ENCODE measurements at regions not wholly inside any gene's neighbourhood (a gene's known extent, or its start where the extent isn't known, plus 50 kb on each side); places are given as distances from the start of the nearest gene placed in this dataset.

DNA sequence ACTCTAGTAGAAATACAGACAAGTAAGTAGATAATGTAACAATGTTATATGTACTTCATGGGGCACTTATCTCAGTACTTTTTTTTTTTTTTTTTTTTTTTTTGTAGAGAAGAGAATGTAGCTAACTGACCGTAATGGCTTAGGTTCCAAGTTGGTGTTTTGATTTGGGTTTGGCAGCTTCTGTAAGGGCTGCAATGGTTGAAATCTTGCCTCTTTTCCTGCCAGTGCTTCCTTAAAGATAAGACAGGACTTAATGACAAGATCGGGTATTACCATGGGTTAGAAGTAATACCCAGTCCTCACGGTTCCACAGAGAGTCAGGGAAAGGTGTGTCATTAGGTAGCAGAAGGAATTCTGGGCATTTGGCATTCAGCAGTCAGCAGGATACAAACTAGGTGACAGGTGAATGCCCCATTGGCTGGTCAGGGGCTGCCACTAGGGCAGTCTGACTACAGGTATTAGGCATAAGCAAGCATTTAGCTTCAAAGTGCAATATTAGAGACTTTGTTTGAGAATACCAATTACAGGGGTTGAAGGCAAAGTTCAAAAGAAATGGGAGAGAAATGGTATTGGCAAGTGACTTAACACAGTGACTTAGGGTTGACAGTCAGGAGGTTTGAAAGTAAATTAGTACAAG, 189.4 kb upstream of the RND3 start:
- Histone ChIP-seq H3K9me3 (ENCODE audit: low read length) (no peaks in the 10 kb centered on the region), H3K4me1 (ENCODE audit: insufficient read depth, low read length, severe bottlenecking) (no peaks in the 10 kb centered on the region), H4K20me1 (ENCODE audit: insufficient read depth, low read length) (no peaks in the 10 kb centered on the region), H3K9ac (ENCODE audit: low read length) (no peak overlapping the region), H3F3A (ENCODE audit: insufficient read depth, low read length) (no peaks in the 10 kb centered on the region), H3K36me3 (ENCODE audit: insufficient read depth, low read length) (no peaks in the 10 kb centered on the region), H3K4me3 (ENCODE audit: low read depth, low read length, poor library complexity, severe bottlenecking) (no peak overlapping the region), H2AFZ (ENCODE audit: low read length) (no peak overlapping the region), H3K4me2 (ENCODE audit: low read length) (no peak overlapping the region), H3K27ac (ENCODE audit: low read depth, low read length, poor library complexity, severe bottlenecking) (no peak overlapping the region), H3K79me2 (ENCODE audit: insufficient read depth, low read length) (no peaks in the 10 kb centered on the region), H3K27me3 (ENCODE audit: insufficient read depth, low read length) (no peaks in the 10 kb centered on the region), H3K9me2 (ENCODE audit: low read depth, low read length) (no peaks in the 10 kb centered on the region)
- TF ChIP-seq, protein P1, sequence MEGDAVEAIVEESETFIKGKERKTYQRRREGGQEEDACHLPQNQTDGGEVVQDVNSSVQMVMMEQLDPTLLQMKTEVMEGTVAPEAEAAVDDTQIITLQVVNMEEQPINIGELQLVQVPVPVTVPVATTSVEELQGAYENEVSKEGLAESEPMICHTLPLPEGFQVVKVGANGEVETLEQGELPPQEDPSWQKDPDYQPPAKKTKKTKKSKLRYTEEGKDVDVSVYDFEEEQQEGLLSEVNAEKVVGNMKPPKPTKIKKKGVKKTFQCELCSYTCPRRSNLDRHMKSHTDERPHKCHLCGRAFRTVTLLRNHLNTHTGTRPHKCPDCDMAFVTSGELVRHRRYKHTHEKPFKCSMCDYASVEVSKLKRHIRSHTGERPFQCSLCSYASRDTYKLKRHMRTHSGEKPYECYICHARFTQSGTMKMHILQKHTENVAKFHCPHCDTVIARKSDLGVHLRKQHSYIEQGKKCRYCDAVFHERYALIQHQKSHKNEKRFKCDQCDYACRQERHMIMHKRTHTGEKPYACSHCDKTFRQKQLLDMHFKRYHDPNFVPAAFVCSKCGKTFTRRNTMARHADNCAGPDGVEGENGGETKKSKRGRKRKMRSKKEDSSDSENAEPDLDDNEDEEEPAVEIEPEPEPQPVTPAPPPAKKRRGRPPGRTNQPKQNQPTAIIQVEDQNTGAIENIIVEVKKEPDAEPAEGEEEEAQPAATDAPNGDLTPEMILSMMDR (IDR thresholded peaks at IDR 0.05; ENCODE audit: low read length): no peak
- no peak for TF ChIP-seq EZH2 (IDR thresholded peaks at IDR 0.05; ENCODE audit: borderline replicate concordance, low read length)

DNA sequence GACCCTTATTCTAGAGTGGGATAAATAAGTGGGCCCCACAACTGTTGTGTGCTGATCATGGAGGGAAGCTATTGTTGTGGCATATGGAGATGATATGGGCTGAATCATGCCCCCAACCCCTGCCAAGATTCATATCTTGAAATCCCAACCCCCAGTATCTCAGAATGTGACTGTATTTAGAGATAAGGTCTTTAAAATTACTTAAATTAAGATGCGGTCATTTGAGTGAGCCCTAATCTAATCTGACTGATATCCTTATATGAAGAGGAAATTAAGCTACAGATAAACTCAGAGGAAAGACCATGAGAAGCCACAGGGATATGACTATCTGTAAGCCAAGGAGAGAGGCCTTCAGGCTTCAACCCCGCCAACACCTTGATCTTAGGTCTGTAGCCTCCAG, 188.3 kb upstream of the RND3 start:
- H3K9me2 ChIP-seq (ENCODE audit: low read depth, low read length): no peaks in the 10 kb centered on the region
- H3K9ac ChIP-seq (ENCODE audit: low read length): no peak overlapping the region
- H3K4me3 ChIP-seq (ENCODE audit: low read depth, low read length, poor library complexity, severe bottlenecking): no peak overlapping the region

DNA sequence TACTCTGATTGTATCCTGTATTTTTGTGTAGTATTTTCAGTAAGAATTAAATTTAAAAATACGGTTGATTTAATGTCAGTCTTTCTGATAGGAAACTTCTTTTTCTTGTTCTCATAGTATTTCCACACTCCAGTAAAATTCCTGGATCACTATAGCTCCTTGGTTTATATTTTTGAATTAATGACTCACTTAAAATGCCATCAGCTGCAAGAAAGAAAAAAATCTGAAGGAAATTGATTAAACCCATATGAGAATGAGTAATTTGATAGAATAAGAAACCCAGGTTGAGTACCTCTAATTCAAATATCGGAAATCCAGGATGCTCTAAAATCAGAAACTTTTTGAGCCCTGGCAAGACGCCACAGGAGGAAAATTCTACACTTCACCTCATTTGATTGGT, 186.8 kb upstream of the RND3 start:
- Histone ChIP-seq H3K36me3 (ENCODE audit: insufficient read depth, low read length) (no peaks in the 10 kb centered on the region), H3K9me2 (ENCODE audit: low read depth, low read length) (no peaks in the 10 kb centered on the region), H3K79me2 (ENCODE audit: insufficient read depth, low read length) (no peaks in the 10 kb centered on the region), H3K9ac (ENCODE audit: low read length) (no peak overlapping the region), H3K27me3 (ENCODE audit: insufficient read depth, low read length) (no peaks in the 10 kb centered on the region), H3K4me1 (ENCODE audit: insufficient read depth, low read length, severe bottlenecking) (no peaks in the 10 kb centered on the region), H3K4me2 (ENCODE audit: low read length) (no peak overlapping the region), H4K20me1 (ENCODE audit: insufficient read depth, low read length) (no peaks in the 10 kb centered on the region), H3K9me3 (ENCODE audit: low read length) (no peaks in the 10 kb centered on the region), H2AFZ (ENCODE audit: low read length) (no peak overlapping the region), H3K27ac (ENCODE audit: low read depth, low read length, poor library complexity, severe bottlenecking) (no peak overlapping the region), H3F3A (ENCODE audit: insufficient read depth, low read length) (no peaks in the 10 kb centered on the region), H3K4me3 (ENCODE audit: low read depth, low read length, poor library complexity, severe bottlenecking) (no peak overlapping the region)
- TF ChIP-seq EZH2 (IDR thresholded peaks at IDR 0.05; ENCODE audit: borderline replicate concordance, low read length): no peak
- TF ChIP-seq, protein P1 (IDR thresholded peaks at IDR 0.05; ENCODE audit: low read length): no peak

More for the DNA sequence above, 188.3 kb upstream of the RND3 start:
- no peaks in the 10 kb centered on the region for H3K9me3 ChIP-seq (ENCODE audit: low read length)
- H3K79me2 ChIP-seq (ENCODE audit: insufficient read depth, low read length): no peaks in the 10 kb centered on the region
- no peaks in the 10 kb centered on the region for H4K20me1 ChIP-seq (ENCODE audit: insufficient read depth, low read length)
- H3K36me3 ChIP-seq (ENCODE audit: insufficient read depth, low read length): no peaks in the 10 kb centered on the region
- TF ChIP-seq EZH2 (IDR thresholded peaks at IDR 0.05; ENCODE audit: borderline replicate concordance, low read length): no peak
- TF ChIP-seq, protein P1 (IDR thresholded peaks at IDR 0.05; ENCODE audit: low read length): no peak
- H3F3A ChIP-seq (ENCODE audit: insufficient read depth, low read length): no peaks in the 10 kb centered on the region
- no peak overlapping the region for H2AFZ ChIP-seq (ENCODE audit: low read length)
- H3K4me1 ChIP-seq (ENCODE audit: insufficient read depth, low read length, severe bottlenecking): no peaks in the 10 kb centered on the region
- H3K27me3 ChIP-seq (ENCODE audit: insufficient read depth, low read length): no peaks in the 10 kb centered on the region
- no peak overlapping the region for H3K27ac ChIP-seq (ENCODE audit: low read depth, low read length, poor library complexity, severe bottlenecking)
- H3K4me2 ChIP-seq (ENCODE audit: low read length): no peak overlapping the region
